ENCODE measurements at regions not wholly inside any gene's neighbourhood (a gene's known extent, or its start where the extent isn't known, plus 50 kb on each side); places are given as distances from the start of the nearest gene placed in this dataset.
A peak's percentile ranks its signal among the peaks of the same experiment; 100 is the strongest.

GRCh38 chr9:105064248-105065097 is 136.5 kb upstream of the ABCA1 start:
- DNase-seq, result peak; percentile 88

- DNase-seq, result no peak
These were observed 137.4 kb upstream of the ABCA1 start for GRCh38 chr9:105065098-105066088.

DNA sequence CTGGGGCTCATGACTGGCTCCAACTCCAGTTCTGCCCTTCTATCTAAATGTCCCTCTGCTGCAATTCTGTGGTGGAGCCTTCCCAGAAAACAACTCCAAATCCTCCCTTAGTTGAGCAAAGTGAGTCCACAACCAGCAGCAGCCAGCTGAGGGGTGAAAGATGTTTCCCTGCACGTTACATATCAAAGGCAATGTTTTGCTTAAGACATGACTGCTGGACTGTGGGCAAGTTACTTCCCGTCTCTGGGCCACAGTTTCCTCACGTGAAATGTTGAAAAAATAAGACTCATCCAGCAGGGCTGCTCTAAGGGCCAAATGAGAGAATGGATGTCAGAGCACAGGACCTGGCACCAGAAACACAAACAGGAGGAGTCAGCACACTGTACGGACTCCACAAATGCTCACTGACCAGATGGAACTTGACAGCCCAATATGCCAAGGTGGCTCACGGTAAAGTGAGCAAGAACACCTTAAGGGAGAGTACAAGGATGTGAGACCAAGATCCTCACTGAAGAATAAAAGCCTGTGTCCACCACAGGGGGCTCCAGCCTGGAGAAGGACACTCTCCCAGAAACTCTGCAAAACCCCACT is 138.4 kb upstream of the ABCA1 start:
- DNase-seq, result no peak

GRCh38 chr9:105067895-105068580 is 140.1 kb upstream of the ABCA1 start:
- no peak for DNase-seq

- DNase-seq, result no peak
These were observed 141.3 kb upstream of the ABCA1 start for GRCh38 chr9:105069285-105069684.

- DNase-seq, result no peak
These were observed 141.7 kb upstream of the ABCA1 start for GRCh38 chr9:105069696-105070095.

GRCh38 chr9:105070176-105070575 is 142.2 kb upstream of the ABCA1 start:
- no peak for DNase-seq

GRCh38 chr9:105072476-105072875 is 144.5 kb upstream of the ABCA1 start:
- DNase-seq, result no peak

DNA sequence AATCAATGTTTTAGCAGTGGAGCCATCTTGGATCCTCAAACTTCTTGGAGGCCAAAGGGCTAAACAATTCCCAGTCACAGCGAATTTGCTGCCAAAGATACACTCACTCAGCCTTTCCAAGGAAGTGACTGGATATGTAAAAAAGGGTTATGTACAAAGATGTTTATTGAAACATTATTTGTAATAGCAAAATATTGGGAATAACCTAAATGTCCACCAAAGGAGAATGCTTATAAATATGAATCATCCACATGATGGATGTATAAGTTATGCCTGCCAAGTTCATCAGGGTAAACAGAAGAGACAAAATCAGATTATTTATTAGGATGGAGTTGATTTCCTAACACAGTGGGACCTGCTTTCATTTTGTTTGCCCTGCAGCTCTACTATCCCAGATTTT is 145.2 kb upstream of the ABCA1 start:
- DNase-seq, result no peak

DNA sequence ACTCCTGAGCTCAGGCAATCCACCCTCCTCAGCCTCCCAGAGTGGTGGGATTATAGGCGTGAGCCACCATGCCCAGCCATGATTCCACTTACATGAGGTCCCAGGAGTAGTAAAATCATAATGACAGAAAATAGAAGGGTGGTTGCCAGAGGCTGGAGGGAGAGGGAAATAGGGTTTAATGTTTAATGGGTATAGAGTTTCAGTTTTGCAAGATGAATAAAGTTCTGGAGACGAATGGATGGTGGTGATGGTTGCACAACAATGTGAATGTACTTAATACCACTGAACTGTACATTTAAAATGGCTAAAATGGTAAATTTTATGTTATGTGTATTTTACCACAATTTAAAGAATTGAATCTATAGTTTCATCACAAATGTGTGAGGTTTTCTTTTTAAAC is 146.5 kb upstream of the ABCA1 start:
- no peak for DNase-seq

DNA sequence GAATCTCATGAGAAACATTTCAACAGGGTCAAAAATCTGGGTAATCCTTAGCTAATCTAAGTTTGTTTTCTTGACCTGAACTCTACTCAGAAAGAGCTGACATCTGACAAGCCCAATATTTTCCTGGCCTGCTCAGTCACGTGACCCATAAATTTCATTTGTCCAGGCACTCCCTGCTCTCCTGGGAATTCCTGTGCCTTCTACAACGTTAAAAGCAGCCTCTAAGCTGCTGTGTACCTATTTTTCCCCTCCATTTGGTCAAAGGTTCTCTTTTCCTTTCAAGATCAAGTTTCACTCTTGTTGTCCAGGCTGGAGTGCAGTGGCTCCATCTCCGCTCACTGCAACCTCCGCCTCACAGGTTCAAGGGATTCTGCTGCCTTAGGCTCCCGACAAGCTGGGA is 148.8 kb upstream of the ABCA1 start:
- DNase-seq, result no peak

DNA sequence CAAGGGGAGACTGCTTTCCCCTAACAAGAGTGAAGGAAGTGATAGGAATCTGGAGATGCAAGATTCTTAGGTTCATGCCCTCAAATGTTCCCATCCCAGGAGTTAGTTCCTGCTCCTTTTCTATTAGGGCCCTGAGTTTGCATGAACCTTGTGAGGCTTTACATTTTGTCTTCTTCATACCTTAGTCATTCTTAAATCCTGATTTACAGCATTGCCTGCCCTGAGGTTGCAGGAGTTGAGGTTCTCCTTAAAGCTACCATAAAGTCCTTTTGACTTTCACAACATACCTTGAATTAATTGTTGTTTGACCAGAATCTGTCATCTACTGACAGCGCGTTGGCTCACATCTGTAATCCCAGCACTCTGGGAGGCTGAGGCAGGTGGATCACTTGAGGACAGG is 151.5 kb upstream of the ABCA1 start:
- no peak for DNase-seq

DNA sequence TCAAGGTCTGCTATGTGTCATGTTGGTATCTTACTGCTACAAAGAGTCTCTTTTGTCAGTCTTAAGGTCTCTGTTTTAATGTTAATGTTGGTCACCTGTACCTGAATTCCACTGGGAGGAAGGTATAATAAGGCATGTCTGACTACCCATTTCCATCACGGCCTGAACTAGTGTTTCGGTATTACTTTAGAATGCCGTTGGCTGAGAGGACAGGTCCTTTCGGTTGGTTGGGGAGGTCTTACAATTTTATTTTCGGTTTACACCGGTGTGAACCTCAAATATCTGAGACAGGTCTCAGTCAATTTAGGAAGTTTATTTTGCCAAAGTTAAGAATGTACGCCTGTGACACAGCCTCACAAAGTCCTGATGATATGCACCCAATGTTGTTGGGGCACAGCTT is 154.9 kb upstream of the ABCA1 start:
- no peak for DNase-seq

DNA sequence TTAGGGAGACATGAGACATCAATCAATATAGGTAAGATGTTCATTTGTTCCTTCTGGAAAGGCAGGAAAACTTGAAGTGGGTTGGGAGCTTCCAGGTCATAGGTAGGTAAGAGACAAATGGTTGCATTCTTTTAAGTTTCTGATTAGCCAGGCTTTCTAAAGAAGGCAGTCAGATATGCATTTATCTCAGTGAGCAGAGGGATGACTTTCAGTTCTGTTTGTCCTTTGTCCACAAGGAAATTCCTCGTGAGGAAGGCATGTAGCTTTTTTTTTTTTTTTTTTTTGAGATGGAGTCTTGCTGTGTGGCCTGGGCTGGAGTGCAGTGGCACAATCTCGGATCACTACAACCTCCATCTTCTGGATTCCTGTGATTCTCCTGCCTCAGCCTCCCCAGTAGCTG is 155.3 kb upstream of the ABCA1 start:
- DNase-seq, result no peak

- no peak for DNase-seq
These were observed 156.2 kb upstream of the SLC44A1 start for GRCh38 chr9:105087910-105088898.

GRCh38 chr9:105089874-105090273 is 154.6 kb upstream of the SLC44A1 start:
- no peak for DNase-seq

- no peak for DNase-seq
These were observed 153.3 kb upstream of the SLC44A1 start for GRCh38 chr9:105091004-105091640.

- DNase-seq, result no peak
These were observed 150.8 kb upstream of the SLC44A1 start for GRCh38 chr9:105093685-105094084.

GRCh38 chr9:105098370-105098769 is 146.1 kb upstream of the SLC44A1 start:
- DNase-seq, result no peak

DNA sequence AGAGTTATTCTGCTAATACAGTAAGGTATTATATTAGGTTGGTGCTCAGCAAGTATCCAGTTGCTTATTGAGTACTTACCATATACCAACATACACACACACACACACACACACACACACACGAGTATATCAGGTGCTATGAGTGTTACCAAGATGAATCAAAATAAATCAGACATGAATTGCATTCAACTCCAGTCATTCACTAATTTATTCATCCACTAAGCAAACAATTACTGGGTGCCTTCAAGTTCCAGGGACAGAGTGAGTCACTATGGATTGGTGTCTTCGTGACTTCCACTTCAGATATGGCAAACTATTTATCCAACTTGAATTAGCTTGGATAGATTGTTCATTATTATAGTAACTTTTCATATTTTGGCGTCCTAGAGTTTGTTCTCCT is 140.7 kb upstream of the SLC44A1 start:
- DNase-seq, result no peak
